ENCODE measurements at regions not wholly inside any gene's neighbourhood (a gene's known extent, or its start where the extent isn't known, plus 50 kb on each side); places are given as distances from the start of the nearest gene placed in this dataset.
A peak's percentile ranks its signal among the peaks of the same experiment; 100 is the strongest.

GRCh38 chr2:205937211-205937610 lies 148.8 kb downstream of the INO80D start:
- no peak for DNase-seq (ENCODE audit: extremely low read depth, low read depth, low spot score)

DNA sequence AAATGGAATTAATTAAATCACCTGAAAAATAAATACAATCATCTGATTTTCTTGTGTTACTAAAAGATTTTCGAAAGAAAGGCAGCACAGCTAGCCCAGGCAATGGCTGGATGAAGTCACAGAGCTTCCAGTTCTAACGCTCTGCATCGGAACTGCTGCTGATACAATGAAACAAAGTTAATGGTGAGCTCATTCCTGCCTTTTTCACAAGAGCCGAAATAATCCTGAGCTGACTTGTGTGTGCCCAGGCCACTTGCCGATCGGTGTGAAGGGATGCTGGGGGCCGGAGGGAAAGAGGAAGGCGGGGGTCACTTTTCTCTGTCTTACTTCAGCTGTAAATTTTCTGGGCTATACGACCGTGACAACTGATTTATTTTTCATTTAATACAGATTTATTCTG lies 149.5 kb downstream of the INO80D start:
- DNase-seq (ENCODE audit: extremely low read depth, low read depth, low spot score), result no peak

DNA sequence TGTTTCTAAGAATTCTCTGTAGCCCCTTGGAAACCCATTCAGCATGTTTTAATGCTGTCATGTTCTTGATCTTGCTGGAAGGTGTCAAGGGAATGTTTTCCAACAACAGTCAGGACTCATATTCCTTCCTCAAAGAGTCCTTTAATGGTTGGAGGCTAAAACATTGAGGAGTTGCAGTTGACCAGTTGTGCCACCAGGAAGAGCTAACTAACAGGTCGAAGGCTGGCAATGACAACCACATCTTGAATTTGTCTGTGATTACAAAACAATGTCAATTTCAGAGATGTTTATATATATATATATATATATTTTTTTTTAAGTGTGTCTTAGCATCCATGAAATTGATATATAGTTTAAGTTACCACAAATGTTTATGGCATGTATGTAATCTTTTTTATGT lies 151.5 kb downstream of the INO80D start:
- DNase-seq (ENCODE audit: extremely low read depth, low read depth, low spot score), result no peak

GRCh38 chr2:205932861-205933260 lies 153.1 kb downstream of the INO80D start:
- no peak for DNase-seq (ENCODE audit: extremely low read depth, low read depth, low spot score)

DNA sequence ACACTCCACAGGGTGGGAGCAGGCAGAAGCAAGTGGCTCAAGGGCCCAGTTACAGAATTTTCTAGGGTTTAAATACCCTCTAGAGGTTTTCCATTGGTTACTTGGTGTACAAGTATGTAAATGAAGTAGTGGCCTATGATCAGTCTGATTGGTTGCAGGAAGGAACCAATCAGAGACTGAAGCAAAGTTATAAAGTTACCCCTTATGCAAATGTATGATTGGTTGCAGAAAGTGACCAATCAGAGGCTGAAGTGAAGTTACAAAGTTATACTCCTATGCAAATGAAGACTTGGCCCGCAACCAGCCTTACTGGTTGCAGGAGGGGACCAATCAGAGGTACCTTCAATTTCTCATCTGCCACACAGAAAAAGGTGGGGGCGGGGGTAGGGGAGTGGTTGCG lies 154.6 kb downstream of the INO80D start:
- DNase-seq (ENCODE audit: extremely low read depth, low read depth, low spot score), result no peak

DNA sequence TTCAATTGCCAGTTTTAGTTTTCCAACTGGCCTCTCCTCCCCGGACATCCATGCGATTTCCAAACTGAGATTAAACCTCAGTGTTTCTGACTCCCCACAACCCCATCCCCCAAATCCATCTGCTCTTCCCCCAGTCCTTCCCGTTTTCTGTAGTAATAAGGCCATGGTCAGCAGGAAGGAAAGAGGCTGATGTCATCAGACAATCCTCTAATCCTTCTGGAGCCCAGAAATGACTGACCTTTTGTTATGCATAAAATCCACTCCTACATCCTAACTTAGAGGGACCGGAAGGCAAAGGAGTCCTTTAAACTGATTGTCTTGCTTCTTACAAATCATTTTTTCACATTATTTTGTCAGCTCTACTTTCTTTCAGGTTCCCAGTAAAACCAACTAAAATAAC lies 155.8 kb downstream of the INO80D start:
- peak; percentile 66 for DNase-seq (ENCODE audit: extremely low read depth, low read depth, low spot score)

DNA sequence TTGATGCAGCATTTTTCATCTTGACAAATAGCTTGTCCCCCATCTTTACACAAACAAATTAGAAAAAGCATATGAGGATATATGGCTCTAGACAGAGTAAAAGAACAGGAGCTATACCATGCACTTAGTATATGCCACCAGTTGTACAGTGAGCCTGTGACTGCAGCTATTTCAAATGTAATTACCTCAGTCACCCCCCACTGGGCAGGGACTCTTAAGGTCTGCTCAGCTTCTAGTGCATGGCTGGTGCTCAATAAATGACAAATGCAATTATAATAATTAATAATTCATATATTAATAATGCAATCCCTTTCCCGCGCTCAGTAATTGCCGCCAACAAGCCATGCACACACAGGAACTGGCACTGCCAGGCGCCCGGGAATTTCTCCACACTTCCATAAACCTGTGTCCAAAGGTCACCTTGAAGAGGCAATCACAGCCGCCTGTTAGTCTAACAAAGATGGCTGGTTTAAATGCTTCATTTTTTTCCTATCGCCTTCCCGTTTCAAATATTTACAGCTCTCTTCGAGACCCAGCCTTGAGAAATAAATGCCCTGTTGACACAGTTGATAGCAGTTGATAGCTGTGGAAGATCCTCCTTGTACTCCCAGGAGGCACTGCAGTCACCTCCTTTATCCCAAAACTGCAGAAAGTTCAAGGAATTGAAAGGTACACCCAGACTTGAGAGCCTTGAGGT lies 156.6 kb downstream of the INO80D start:
- no peak for DNase-seq (ENCODE audit: extremely low read depth, low read depth, low spot score)

- DNase-seq (ENCODE audit: extremely low read depth, low read depth, low spot score), result no peak
Observed at GRCh38 chr2:205925373-205926337, 160.3 kb downstream of the INO80D start.

- no peak for DNase-seq (ENCODE audit: extremely low read depth, low read depth, low spot score)
Observed at GRCh38 chr2:205924676-205925075, 161.3 kb downstream of the INO80D start.

DNA sequence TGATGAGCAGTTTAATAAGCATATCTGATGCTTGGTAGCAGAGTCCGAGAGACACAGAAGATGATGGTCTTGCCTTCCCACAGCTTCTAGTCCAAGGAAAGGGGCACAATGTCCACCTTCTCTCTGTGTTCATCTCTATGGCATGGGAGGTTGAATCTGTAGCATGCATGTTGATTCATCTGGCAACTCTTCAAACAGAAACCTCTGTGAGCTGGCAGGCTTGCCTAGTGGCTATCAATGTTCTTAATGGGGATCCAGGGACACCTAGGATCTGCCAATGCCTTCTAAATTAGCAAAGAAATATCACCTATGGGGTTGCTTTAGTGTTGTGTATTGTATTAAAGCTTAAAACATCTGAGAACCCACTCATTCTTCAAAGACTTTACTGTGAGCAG lies 170.8 kb downstream of the INO80D start:
- DNase-seq (ENCODE audit: extremely low read depth, low read depth, low spot score), result no peak

GRCh38 chr2:205914213-205915129 lies 171.5 kb downstream of the INO80D start:
- no peak for DNase-seq (ENCODE audit: extremely low read depth, low read depth, low spot score)

DNA sequence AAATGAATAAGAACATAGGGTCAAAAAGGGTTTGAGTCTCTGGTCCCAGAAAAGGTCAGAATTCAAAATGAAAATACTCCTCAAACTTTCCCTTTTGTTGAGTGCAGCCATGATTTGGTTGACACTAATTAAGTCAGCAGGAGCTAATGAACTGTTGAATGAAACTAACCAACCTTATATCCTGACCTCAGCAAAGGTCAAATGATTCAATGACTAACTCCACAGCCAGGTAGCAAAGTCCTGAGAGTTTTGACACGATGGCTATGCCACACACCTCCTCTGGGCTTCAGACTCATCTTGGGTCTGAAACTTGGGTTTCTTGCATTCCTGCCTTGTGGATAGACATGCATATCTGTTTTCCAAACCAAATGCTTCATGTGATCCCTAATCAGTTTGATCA lies 172.3 kb downstream of the INO80D start:
- no peak for DNase-seq (ENCODE audit: extremely low read depth, low read depth, low spot score)

DNA sequence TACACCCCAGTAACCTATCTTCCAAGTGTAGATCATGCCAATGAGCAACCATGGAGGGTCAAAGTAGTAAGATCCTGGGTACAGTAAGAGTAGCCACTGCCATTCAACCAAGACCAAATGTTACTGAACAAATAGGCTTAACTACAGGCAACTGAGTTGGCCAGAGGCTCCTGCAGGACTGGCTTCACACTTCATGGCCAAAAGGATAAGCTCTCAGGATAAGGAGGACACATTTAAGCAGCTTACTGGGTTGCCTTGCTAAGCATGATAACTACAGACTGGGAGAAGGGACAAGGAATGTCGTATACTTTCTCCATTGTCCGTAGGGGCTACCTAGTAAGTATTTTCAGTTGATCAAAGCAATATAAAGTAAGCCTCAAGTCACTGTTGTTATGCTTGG lies 174.7 kb downstream of the INO80D start:
- no peak for DNase-seq (ENCODE audit: extremely low read depth, low read depth, low spot score)

DNA sequence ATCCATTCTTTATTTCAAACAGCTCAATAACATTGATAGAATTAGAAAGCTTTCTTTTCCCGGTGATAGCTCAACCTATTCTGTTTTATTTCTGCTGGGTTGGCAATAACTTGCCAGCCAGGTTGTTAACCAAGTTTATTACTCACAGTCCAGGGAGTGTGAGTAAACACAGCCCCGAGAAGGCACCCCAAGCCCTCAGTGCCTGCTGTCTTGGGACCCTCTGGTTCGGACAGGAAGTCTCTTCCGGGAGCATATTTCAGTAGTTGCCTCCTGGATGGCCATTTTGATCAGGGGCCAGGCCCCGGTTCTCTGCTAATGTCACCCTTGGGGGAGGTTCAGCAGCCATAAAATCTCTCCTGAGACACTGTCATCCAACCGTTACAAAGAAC lies 176.8 kb downstream of the INO80D start:
- DNase-seq (ENCODE audit: extremely low read depth, low read depth, low spot score), result no peak

DNA sequence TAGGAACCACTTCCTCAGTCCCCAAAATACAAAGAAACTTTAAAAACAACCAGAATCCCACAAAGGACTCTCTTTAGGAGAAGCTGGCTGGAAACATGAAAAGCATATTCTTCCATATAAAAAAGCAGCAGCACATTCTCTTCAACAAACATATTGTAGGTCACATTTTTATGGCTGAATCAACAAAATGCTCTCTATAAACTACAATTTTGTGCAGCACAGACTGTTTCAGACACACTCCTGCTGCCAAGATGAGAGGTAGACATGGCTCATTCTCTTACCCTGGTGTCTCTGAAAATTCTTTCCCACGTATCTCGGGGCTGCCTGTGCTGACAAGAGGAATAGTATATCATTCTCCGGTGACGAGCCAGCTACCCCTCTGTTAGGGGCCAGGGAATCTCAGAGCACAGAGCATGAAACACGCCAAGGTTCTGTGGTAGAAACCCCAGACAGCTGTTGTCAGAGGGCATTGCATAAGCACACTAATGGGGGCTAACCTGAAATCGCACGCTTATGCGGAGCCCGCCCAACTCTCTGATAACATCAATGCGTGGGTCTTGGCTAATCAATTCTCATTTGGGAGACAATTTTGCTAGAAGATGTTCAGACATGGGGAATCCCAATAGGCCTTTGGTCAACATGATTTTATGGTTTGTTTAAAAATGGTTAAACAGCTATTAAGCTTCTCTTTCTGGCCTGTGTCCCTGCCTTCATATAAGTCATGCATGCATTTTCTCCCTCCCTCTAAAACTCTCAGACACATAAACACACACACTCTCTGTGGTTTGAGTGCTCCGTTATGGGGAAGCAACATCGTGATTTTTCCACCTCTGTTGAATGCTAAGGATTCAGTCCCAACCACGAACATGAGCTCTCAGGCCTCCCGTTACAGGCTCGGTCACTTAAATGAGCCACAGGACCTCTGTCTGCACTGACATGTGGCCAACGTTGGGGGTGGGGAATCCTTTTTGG lies 177.5 kb downstream of the INO80D start:
- no peak for DNase-seq (ENCODE audit: extremely low read depth, low read depth, low spot score)

DNA sequence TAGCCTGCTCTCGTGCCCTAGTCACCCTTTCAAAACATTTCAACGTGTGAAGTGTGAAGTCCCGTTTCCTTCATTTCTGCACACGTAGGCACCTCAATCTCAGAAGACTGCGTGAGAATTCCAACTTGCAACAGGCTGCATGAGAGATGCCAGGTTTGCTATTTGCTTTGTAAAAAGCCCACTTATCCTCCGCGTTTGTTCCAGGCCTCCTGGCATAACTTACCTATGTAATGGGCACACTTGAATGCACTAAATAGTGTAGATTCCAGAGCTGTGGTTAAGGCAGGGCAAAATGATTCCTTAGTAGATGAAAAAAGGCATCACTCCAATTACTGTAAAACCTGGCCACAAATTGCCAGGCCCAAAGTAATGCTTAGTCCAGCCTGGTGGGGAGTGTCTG lies 179.6 kb downstream of the INO80D start:
- DNase-seq (ENCODE audit: extremely low read depth, low read depth, low spot score), result no peak

- DNase-seq (ENCODE audit: extremely low read depth, low read depth, low spot score), result no peak
Observed at GRCh38 chr2:205905576-205905975, 180.4 kb downstream of the INO80D start.

GRCh38 chr2:205904873-205905272 lies 181.1 kb downstream of the INO80D start:
- no peak for DNase-seq (ENCODE audit: extremely low read depth, low read depth, low spot score)

DNA sequence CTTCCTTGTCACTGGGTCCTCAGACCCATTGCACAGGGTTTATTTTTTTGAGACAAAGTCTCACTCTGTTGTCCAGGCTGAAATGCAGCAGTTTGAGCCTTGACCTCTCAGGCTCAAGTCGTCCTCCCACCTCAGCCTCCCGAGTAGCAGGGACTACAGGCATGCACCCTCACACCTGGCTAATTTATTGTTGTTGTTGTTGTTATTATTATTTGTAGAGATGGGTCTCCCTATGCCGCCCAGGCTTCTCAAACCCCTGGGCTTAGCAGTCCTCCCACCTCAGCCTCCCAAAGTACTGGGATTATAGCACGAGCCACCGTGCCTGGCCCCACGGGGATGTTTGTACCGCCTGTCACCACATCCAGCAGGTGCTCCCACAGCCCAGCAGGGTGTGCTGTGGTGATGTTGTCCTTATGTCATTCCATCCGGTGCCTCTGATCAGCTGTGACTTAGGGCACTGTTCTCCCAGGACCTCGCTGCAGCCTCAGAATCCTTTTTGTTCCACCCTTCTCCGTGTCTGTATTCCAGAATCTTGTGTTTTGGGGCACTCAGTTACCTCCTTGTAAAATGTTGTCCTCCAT lies 182.3 kb downstream of the INO80D start:
- peak; percentile 16 for DNase-seq (ENCODE audit: extremely low read depth, low read depth, low spot score)

GRCh38 chr2:205902900-205903237 lies 183.1 kb downstream of the INO80D start:
- DNase-seq (ENCODE audit: extremely low read depth, low read depth, low spot score), result no peak
